Upper lobe of left lung (tissue), 4 donors: ENCODE measurements at regions not wholly inside any gene's neighbourhood (a gene's known extent, or its start where the extent isn't known, plus 50 kb on each side); places are given as distances from the start of the nearest gene placed in this dataset.

Source experiments
- CTCF ChIP-seq, 6 experiments: fragments of 450-650 bp in 4 of 6; fragments of 200-600 bp in 2 of 6; sonication (generic) in 2 of 6; IDR thresholded peaks; one replicate each; pipeline ENCODE4 v1.5.1; 2016 to 2019; ENCODE audit warnings: antibody characterized with exemption in 6 of 6
- EP300 ChIP-seq, 4 donors: sonication (generic); formaldehyde crosslinking; IDR thresholded peaks; one replicate each; pipeline ENCODE4 v1.5.1; 2017; ENCODE audit warnings: antibody characterized with exemption in 4 of 4, control low read depth in 2 of 4
- POLR2A ChIP-seq, 4 donors: fragments of 450-650 bp; IDR thresholded peaks; one replicate each; pipeline ENCODE4 v1.5.1; 2016 to 2017; ENCODE audit warnings: antibody characterized with exemption in 4 of 4, mild to moderate bottlenecking in 2 of 4
- POLR2AphosphoS5 ChIP-seq, 2 donors: sonication (generic); formaldehyde crosslinking; IDR thresholded peaks; one replicate each; pipeline ENCODE4 v1.5.1; 2017; ENCODE audit warnings: antibody characterized with exemption in 2 of 2

DNA sequence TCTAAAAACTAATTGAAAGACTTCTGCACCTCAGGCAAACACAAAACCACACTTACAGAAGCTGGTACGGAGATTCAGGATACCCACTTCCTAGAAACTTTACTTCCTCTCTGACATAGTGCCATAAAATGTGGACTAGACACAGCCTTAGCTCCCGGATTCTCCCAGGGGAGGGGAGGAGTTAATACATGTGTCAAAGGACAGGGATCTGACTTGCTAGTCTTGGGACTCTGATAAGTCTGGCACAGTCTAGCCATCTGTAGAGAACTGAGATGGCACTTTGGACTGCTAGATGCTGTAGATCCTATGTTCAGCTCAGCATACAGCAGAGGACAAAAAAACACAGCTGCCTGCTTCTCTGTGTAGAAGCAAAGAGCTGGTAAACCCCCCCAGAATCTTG, 769.8 kb upstream of the MIR17HG start:
- no peak for TF ChIP-seq CTCF (IDR thresholded peaks at IDR 0.05)
- TF ChIP-seq EP300 (IDR thresholded peaks at IDR 0.05) = no peak
- no peak for TF ChIP-seq POLR2A (IDR thresholded peaks at IDR 0.05)
- no peak for TF ChIP-seq POLR2AphosphoS5 (IDR thresholded peaks at IDR 0.05)
